Heart left ventricle (tissue), 13 donors: ENCODE measurements at regions not wholly inside any gene's neighbourhood (a gene's known extent, or its start where the extent isn't known, plus 50 kb on each side); places are given as distances from the start of the nearest gene placed in this dataset.
A peak's percentile ranks its signal among the peaks of the same experiment; 100 is the strongest.

Source experiments
- POLR2A ChIP-seq, 2 donors: fragments of 450-650 bp; IDR thresholded peaks; one replicate each; pipeline ENCODE4 v1.6.1; 2017; ENCODE audit warnings: antibody characterized with exemption in 2 of 2, mild to moderate bottlenecking in 2 of 2, moderate library complexity in 2 of 2
- TF ChIP-seq, protein P1 (sequence below), 12 donors: fragments of 200-600 bp; sonication (generic) in 4 of 12; IDR thresholded peaks; one replicate each; pipeline versions ENCODE4 v1.5.0 to v1.8.0; 2018 to 2022; ENCODE audit warnings: antibody characterized with exemption in 12 of 12, mild to moderate bottlenecking in 5 of 12
- donor health status: ischemic (EF 13 %, LVEDD 7.1; RV severe dilation, severe dysfunction).
- donor health status: DM: no; HTN: yes; CAD: no.
- donor health status: DM: no; HTN: no; CAD: no.
- donor health status: ischemic (EF 25% LVEDD 6.9; RV normal size, moderate dysfunction).
- donor health status: ischemic (EF 25% LVEDD 5.7; RV mildly dilated, moderate dysfunction).
- donor health status: ischemic (EF 35%, LVEDD 5.7; RV mildly dilated, moderate dysfunction).
- donor health status: nonischemic (EF 11% LVEDD 7.7; RV severe dilation, severe dysfunction).
- donor health status: DM: yes; HTN: yes; CAD: no.
- donor health status: PGD.
- donor health status: ischemic (EF 29% LVEDD 5.4; RV normal size, mild dysfunction).
- donor health status: nonischemic (EF 23%, LVEDD 6.1; RV moderate dilation, normal function).

DNA sequence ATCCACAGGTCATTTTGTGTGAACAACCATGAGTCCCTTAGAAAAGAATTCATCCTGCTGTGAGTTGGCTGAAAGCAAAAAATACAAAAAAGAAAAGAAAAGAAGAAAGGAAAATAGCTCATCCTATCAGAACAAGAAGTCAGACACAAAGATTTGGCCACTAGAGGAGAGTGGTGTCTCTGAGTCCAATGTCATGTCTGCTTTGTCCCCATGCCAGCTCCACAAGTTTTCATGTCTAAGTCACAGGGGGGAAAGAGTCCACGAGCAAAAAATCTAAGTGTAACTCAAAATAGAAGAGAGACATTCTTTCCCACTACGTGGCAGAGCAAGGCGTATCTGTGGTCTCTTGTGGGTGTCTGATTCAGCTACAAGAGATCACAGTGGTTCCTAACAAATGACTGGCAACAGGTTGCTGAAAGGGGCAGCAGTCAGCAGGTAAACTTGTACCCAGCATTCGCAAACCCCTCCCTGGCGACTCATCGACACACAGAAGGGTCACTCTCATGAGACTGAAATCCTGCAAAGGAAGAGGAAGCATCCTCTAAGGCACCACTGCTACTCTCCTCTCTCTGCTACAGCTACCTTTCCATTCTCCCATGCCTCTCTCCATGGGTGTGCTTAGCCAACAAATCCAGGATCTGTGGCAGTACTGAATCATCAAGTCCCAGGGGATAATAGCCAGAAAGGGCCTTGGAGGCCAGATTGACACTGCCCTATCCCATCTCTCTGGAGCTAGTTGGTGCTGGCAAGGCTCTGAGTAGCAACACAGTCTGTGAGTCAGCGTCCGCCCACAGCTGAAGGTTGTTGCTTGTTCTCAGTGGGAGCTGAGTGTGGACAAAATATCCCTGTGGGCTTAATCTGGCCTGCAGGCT lies 123.0 kb upstream of the SLC39A10 start:
- TF ChIP-seq, protein P1, sequence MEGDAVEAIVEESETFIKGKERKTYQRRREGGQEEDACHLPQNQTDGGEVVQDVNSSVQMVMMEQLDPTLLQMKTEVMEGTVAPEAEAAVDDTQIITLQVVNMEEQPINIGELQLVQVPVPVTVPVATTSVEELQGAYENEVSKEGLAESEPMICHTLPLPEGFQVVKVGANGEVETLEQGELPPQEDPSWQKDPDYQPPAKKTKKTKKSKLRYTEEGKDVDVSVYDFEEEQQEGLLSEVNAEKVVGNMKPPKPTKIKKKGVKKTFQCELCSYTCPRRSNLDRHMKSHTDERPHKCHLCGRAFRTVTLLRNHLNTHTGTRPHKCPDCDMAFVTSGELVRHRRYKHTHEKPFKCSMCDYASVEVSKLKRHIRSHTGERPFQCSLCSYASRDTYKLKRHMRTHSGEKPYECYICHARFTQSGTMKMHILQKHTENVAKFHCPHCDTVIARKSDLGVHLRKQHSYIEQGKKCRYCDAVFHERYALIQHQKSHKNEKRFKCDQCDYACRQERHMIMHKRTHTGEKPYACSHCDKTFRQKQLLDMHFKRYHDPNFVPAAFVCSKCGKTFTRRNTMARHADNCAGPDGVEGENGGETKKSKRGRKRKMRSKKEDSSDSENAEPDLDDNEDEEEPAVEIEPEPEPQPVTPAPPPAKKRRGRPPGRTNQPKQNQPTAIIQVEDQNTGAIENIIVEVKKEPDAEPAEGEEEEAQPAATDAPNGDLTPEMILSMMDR (IDR thresholded peaks at IDR 0.05), result peak in 1 of 12 donors; percentile 20
- no peak for TF ChIP-seq POLR2A (IDR thresholded peaks at IDR 0.05)
